Stimulated activated CD4-positive, alpha-beta T cell treated with anti-CD3 and anti-CD28 coated beads, TNF-alpha, amount 100 ng/mL, for 24 hours (primary cell): ENCODE measurements at regions not wholly inside any gene's neighbourhood (a gene's known extent, or its start where the extent isn't known, plus 50 kb on each side); places are given as distances from the start of the nearest gene placed in this dataset.

Experiments
- DNase-seq, 3 experiments: peaks; one replicate each; pipeline ENCODE4 v3.0.0-alpha.2; 2020; ENCODE audit warnings: low read depth in 3 of 3

DNA sequence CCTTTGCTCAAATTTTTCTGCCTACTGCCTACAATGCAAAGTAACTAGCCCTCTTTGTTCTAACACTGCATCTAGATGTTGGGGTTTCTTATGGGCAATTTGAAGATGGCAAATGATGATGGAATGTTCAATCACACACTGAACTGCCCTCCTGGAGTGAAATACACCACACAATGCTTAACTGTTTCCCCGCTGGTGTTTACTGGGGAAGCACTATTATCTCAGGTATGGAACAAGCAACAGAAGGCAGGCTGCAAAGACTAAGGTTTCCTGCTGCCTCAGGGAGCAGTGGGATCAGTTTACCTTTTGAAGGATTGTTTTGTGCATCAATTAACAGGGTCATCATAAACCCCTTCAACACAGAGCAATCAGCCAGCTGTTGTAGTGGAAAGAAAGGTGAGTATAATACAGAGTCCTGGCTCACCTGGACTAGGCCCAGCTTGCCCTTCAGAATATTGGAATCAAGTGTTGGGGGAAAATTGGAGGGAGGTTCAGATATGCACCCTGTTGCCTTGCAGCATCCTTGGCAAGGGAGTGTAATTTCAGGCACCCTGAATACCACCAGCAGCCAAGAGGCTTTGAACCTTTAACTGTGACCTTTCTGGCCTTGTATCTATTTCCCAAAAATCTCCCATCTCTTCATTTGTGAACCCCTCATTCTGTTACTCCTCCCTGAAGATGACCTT, 105.4 kb upstream of the CDH11 start:
- no peak for DNase-seq

DNA sequence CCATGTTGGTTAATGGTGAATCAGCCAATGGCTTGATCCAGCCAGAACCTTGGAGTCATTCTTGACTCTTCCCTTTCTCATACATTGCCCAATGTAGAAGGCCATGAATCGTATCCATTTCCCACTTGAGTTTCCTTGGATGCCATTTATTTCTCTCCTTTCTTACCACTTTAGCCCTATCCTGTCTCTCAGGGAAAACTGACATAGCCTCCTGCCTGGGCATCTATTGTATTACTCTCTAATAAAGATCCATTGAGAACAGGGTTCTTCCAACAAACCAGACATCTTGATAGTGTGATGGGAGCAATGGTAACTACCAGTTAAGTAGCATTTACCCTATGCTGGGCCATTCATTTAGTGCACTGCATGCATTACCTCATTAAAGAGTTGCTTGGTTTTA, 104.2 kb upstream of the CDH11 start:
- no peak for DNase-seq

- DNase-seq: no peak
Observed at GRCh38 chr16:65225488-65225887, 103.6 kb upstream of the CDH11 start.

DNA sequence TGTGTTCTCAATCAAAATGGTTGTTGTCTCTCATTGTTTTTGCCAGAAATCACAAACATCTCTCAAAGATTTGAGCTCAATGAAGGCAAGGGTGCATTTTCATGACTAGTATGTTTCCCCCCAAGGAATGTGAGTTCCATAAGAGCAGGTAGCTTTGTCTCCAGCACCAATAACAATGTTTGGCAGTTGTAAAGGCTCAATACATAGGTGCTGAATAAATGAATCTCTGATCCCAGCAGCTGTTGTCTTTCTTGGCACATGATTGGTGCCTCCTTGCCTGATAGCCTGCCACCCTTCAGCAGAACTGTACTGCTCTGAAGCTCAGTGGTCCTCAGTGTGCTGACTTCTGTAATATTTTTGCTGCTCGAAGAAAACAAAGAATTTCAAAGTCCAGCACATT, 103.1 kb upstream of the CDH11 start:
- no peak for DNase-seq

DNA sequence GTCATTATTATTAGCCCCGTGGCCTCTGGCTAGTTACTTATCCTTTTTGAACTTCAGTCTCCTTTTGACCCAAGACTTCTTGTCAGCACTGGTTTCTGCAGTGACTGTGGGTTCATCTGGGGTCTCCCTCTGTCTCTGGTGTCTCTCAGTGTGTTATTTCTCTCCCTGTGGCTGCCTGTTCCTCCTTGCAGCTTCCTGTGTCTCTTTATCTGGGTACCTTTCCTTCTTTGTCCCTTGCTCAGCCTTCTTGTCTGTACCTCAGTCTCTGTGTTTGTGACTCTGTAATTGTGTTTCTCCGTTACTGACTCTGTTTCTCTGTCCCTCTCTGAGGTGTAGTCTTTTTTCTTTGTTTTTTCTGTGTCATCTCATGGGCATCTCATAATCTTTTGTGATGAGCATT, 102.6 kb upstream of the CDH11 start:
- DNase-seq: no peak

- no peak for DNase-seq
Observed at GRCh38 chr16:65223335-65223734, 101.5 kb upstream of the CDH11 start.

DNA sequence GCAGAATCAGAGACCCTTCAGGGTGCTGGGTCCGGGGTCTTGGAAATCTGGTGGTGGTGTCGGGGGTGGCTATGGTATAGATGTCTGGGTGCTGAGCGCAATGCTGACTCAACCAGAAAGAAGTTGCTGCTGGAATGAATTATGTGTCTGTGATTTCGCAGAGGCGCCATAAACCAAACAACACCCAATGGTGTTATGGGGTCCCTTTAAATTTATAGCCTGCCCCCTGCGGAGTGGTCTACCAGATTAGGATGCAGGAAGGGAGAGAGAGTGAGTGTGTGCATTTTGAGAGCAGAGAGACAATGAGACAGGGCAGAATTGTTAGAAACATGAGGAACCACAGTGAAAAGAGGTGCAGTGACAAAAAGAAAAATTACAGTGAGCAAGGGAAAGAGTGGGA, 100.7 kb upstream of the CDH11 start:
- no peak for DNase-seq

DNA sequence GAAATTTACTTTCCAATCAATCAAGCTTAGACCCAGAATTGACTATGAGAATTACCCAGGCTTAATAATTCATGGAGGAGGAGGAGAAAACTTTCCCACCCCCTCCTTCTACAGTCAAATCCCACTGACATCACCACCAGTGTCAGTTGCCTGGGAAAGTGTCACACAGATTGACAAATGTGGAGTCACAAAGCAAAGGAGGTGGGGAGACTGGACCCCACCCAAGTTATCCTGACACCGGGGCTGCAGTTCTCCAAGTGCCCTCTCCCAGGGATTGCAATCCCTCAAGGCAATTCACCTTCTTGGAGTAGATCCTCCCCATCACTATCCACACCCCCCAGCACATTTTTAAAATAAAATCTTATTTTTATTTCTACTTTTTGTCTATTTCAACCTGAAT, 100.2 kb upstream of the CDH11 start:
- no peak for DNase-seq

DNA sequence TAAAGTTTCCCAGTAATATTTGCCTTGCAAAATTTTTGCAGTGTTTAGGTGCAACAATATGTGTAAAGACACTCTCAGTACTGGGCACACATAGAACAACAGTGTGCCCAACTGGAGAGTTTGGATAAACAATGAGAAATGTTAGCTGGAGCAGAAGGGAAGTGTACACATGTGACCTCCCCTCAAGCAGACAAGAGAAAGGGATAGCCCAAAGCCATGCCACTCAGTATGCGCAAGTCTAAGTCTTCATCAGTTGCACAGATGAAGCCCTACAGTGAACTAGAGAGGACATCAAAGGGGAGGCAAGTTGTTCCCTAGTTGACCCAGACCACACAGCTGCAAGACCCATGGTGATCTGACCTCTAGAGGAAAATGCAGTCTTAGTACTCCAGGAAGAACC, 97.9 kb upstream of the CDH11 start:
- no peak for DNase-seq

DNA sequence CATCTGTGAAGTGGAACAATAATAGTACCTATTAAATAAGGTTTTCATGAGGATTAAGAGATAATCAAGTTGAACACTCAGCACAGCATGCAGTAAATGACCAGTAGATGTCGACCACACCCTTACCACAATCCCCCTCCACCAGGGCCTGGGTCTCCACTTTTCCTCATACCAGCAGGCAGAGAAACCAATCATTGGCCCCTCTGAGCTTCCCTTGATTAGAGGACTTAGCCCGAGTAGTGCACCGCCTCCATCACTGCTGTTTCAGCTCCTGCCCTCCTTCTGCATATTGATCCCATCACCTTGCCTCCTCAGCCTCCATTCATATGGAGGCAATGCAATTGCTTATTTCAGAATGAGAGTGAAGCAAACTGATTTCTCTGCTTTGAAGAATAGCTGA, 96.5 kb upstream of the CDH11 start:
- DNase-seq: no peak

GRCh38 chr16:65213866-65214595, 92.2 kb upstream of the CDH11 start:
- DNase-seq: no peak

GRCh38 chr16:65212791-65213190, 90.9 kb upstream of the CDH11 start:
- no peak for DNase-seq

DNA sequence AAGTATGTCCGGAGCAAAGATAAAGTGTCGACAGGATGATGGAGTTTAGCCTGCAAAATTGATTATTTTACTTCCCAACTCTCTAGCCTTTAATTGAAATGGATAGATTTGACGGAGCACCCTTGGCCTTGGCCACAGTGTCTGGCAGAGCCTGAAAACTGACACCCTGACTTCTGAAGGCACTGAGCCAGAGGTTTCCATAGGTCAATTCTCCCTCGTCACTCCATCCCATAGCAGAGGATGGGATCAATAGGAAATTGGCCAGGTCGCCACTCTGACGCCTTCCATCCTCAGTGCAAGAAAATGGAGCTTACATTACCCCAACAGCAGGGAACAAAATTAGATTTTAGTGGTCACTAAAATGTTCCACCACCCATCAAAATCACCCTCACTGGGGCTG, 90.4 kb upstream of the CDH11 start:
- no peak for DNase-seq

GRCh38 chr16:65202461-65202860, 80.6 kb upstream of the CDH11 start:
- DNase-seq: no peak

- no peak for DNase-seq
Observed at GRCh38 chr16:65201511-65201910, 79.6 kb upstream of the CDH11 start.

- no peak for DNase-seq
Observed at GRCh38 chr16:65200857-65201256, 79.0 kb upstream of the CDH11 start.

DNA sequence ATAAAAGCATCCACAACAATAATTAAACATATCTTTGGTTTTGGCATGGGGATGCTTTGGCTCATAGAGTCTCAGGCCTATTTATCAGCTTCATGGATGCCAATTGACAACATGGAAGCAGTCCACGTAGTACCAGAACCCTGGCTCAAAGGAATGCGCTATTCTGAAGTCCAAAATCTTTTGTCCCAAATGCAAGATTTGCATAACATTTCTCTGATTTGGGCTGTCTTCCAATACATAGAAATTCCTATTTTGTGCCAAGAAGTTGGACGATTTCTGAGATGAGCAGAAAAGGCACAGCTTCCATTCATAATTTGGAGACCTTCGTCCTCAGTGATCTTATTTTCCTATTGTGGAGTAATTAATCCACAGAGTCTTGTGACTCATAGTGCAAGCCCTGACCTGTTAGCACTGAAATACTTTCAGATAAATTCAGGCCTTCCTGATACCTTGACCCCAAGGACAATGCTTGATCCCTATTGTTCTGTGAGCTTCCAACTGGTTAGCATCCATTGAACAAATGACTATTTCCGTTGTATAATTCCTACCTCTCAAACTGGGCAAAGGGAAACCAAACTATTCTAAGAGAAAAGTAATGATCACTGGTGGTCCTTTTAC, 78.4 kb upstream of the CDH11 start:
- DNase-seq: no peak

- DNase-seq: no peak
Observed at GRCh38 chr16:65196420-65197075, 74.7 kb upstream of the CDH11 start.

GRCh38 chr16:65195998-65196397, 74.1 kb upstream of the CDH11 start:
- DNase-seq: no peak

- DNase-seq: no peak
Observed at GRCh38 chr16:65185241-65185778, 63.4 kb upstream of the CDH11 start.

DNA sequence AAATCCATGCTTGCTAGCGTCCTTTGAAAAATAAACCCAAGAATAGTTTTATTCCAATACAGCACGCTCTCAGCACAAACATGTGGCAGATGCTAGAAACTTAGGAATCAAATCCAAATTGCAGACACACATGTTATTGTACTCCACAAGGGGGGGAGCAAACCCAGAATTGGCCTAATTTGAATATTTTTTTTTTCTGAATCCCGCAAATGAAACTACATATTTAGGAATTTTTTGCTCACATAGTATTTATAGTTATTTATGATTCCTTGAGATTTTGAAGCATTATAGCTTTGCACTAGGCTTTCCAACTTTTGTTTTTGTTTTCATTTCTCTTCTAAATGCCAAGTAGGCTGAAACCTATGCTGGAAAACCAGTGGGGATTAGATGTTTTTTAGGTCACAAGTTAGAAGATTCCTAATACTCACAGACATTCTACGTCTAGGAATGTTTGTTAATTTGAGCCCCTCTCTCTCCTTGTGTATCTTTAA, 59.3 kb upstream of the CDH11 start:
- DNase-seq: no peak

DNA sequence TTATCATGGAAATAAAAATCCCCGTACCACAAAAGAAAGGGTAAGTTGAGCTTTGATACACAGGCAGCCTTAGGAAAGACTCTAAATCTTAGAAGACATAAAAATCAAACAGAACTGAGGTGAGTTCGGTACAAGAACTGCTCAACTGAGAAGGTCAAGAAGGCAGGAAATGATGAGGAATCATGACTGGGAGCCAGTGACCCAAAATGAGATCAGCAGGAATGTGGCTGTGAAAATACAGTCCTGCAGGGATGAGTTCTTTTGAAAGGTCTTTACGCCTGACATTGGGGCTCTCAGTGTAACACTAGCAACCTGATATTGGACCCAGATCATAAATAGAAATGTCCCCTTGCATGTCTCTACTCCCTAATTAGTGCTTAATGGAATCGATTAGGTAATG, 56.3 kb upstream of the CDH11 start:
- DNase-seq: no peak
